PC-9 (cell line): ENCODE measurements at regions not wholly inside any gene's neighbourhood (a gene's known extent, or its start where the extent isn't known, plus 50 kb on each side); places are given as distances from the start of the nearest gene placed in this dataset.

ENCODE experiments used
- EZH2 ChIP-seq: fragments of 200-600 bp; sonication (generic); IDR thresholded peaks from 2 replicates; pipeline ENCODE4 v1.8.0; 2017; ENCODE audit warnings: antibody characterized with exemption, low read depth
- TF ChIP-seq, protein P1 (sequence below): fragments of 200-600 bp; sonication (generic); conservative IDR thresholded peaks from 2 replicates; pipeline ENCODE4 v1.6.1; 2017; ENCODE audit warnings: mixed run types, antibody characterized with exemption, mild to moderate bottlenecking, moderate library complexity

DNA sequence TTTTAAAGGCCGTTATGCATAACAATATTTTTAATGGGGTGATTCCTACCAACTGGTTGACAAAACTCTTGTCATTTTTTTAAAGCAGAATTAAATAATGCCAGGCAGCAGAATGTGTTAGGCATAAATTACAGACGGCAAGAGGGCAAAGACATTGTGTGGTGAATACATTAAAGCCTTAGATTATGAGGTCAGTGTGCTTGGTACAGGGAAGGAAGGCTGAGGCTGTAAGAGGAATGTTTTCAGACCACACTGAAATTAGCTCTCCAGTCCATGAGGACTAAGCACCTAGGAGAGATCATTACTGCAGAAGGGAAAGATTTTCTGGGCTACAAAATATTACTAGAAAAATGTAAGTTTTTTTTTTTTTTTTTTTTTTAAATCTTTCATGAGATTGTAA is 312.8 kb upstream of the PRKCQ start:
- TF ChIP-seq, protein P1, sequence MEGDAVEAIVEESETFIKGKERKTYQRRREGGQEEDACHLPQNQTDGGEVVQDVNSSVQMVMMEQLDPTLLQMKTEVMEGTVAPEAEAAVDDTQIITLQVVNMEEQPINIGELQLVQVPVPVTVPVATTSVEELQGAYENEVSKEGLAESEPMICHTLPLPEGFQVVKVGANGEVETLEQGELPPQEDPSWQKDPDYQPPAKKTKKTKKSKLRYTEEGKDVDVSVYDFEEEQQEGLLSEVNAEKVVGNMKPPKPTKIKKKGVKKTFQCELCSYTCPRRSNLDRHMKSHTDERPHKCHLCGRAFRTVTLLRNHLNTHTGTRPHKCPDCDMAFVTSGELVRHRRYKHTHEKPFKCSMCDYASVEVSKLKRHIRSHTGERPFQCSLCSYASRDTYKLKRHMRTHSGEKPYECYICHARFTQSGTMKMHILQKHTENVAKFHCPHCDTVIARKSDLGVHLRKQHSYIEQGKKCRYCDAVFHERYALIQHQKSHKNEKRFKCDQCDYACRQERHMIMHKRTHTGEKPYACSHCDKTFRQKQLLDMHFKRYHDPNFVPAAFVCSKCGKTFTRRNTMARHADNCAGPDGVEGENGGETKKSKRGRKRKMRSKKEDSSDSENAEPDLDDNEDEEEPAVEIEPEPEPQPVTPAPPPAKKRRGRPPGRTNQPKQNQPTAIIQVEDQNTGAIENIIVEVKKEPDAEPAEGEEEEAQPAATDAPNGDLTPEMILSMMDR = no peak
- TF ChIP-seq EZH2 = no peak
